ENCODE measurements at regions not wholly inside any gene's neighbourhood (a gene's known extent, or its start where the extent isn't known, plus 50 kb on each side); places are given as distances from the start of the nearest gene placed in this dataset.
A peak's percentile ranks its signal among the peaks of the same experiment; 100 is the strongest.

DNA sequence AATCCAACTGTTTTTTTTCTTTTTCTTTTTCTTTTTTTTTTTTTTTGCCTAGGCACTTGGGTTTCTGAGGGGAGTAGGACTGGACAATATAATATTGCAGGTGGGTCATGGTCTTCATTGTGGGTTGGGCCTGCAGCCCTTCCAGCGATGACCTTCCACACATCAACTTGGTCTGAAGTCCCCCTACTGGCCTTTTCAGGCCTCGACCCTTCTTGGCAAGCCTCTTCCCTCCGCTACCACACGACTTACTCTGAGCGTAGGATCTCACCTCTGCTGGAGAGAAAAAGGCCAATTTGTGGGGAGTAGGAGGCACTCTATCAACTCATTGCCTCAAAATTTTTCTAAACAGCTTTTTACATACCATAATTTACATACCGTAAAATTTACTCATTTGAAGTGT is 51.1 kb upstream of the GRIK3 start:
- DNase-seq: no peak

DNA sequence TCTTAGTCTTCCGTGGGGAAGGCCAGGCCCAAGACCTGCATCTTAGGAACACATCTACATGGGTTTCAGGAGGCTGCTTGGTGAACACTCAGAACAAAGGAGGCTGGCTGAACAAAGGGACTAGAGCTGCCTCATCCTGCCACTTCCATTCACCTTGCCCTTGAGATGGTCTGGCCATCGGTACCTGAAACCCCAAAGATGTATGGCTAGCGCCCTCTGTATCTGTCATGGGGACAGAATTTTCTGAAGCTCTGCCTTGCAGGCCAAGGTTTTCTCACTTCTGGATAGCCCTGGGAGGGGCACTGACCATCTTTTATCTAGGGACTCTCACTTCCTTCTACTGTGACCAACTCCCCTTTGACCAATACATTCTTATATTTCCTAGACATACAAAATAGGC is 55.4 kb upstream of the GRIK3 start:
- no peak for DNase-seq

DNA sequence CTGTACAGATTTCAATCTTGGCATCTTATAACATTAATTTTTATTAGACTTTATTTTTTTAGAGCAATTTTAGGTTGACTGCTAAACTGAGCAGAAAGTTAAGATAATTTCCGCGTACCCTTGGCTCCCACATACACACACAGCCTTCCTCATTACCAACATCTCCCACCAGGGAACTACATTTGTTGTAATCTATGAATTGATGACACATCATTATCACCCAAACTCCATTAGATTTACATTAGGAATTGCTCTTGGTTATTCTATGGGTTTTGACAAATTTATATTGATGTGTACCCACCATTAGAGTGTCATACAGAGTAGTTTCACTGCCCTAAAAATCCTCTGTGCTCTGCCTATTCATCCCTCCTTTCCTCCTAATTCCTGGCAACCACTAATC is 56.4 kb upstream of the GRIK3 start:
- no peak for DNase-seq

DNA sequence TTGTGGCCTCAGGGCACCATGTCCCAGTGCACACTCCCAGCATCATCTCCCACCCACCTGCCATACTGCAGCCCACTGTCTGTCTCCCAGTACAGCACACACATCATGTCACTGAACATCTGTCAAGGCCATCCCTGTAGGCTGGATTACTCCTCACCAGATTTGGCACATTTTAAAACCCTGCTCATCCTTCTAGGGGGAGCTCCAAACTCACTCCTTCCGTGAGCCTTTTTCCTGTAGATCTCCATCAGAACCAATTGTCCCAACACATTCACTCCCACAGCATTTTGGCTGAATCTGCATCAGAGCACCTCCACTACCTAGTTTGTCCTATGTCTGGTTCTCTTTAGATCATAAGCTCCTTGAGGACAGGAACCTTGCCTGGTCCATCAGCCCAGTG is 58.6 kb upstream of the GRIK3 start:
- DNase-seq: no peak

DNA sequence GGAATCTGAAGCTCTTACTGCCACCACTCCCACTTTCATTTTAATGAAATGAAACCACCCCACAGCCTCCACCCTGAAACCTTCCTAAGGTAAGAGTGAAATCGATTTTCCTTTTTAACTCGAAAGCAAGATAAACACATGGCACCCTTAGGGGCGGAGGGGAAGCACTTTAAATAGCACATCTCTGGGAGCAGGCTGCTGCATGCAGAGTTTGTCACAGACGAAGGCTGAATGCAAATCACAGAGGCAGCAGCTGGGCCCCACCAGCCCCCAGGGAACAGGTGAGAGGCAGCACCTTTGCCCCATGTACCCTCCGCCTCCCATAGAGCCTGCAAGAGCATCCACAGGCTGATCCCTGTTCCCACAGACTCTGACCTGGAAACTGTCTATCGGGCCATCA is 60.0 kb upstream of the GRIK3 start:
- peak; percentile 97 for DNase-seq

DNA sequence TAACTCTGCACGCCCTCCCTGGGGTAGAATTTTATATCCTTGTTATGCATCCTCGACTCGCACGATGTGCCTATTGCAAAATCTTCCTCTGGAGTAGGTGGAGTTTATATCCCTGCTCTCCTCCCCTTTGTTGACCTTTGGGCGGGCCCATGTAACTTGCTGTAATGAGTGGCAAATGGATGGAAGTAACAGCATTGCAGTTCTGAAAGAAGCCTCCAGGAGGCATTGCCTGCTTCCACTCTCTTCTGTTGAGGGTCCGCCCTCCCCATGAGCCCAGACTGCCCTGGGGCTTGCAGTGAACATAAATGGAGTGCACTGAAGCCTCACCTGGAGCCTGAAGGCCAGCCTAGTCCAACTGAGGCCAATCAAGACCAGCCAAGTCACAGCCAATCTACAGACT is 62.2 kb upstream of the GRIK3 start:
- peak; percentile 44 for DNase-seq

DNA sequence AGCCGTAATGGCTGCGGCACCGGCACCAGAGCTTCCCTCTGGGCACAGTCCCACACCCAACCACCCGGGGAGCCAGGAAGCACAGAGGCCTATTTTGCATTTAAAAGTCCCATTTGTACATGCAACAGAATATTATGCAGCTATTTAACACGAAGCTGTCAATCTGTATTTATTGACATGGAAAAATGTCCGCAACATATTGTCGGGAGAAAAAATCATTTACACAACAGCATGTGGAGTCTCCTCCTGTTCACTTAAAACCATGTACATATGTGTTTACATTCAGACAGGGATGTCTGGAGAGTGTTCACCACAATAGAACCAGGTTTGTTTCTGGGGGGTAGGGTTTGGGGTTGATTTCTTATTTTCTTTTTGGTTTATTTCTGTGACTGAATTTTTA is 63.4 kb upstream of the GRIK3 start:
- DNase-seq: no peak

DNA sequence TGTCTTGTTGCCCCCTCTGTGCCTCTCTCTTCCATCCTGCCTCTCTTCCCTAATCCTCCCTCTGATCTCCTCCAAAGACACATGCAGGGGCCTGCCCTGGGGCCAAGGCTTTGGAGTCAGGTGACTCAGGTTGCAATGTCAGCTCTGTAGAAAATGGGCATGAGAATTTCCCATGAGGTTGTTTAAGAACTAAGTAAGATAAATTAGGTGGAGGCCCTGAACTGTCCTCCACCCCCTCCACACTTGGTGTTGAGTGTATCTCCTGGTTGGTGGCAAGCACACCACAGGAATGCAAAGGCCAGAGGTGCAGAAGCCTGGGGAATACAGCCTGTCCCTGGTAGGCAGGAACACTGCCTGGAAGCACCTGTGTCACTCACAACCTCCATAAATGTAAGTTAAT is 63.9 kb upstream of the GRIK3 start:
- DNase-seq: no peak

DNA sequence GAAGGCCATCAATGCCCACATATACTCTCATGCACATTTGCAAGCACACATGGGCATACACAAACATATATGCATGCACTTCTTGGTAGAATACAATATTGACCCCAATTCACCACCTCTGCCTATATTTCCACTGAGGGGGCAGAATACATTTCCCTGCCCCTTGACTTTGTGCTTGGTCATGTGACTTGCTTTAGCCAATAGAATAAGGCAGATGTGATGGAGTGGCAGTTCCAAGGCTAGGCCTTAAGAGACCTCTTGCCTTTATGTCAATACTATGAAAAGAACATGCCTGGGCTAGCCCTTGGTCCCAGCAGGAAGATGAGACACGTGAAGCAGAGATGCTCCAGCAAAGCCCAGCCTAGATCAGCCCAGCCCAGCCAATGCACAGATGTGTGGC is 66.0 kb upstream of the GRIK3 start:
- no peak for DNase-seq

DNA sequence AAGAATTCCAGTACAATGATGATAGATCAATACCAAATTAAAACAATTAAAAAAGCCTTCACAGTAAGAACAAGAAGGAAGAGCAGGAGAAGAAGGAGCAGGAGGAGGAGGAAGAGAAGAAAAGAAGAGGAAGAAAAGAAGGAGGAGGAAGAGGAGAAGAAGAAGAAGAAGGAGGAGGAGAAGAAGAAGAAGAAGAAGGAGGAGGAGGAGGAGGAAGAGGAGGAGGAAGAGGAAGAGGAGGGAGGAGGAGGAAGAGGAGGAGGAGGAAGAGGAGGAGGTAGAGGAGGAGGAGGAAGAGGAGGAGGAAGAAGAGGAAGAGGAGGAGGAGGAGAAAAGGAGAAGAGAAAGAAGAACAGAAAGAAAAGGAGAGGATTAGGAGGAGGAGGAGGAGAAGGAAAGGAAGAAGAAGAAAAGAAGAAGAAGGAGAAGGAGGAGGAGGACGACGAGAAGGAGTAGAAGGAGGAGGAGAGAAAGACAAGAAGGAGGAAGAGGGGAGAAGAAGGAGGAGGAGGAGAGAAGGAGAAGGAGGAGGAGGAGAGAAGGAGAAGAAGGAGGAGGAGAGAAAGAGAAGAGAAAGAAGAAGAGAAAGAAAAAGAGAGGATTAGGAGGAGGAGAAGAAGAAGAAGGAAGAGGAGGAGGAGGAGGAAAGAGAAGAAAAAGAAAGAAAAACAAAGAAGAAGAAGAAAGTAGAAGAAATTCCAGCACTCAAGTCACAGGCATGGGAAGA is 68.5 kb upstream of the GRIK3 start:
- no peak for DNase-seq

DNA sequence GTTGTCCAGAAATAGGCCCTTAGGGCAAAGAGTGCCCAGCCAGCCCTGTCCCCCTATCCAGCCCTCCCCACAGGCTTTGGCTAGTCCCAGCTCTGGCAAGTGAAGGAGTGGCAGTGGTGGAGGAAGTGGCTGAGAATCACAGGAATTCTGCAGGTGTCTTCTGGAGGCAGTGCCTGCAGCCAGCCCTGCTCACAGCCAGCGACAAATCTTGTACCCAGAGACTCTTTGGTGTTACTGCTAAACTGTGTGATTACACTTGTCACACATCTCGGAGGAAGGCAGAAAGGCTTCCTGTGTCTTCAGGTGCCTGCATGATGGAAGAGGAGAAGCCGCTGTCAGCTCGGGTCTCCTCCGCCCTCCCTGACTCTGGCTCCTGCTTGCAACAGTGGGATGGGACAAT is 71.6 kb upstream of the GRIK3 start:
- DNase-seq: no peak

DNA sequence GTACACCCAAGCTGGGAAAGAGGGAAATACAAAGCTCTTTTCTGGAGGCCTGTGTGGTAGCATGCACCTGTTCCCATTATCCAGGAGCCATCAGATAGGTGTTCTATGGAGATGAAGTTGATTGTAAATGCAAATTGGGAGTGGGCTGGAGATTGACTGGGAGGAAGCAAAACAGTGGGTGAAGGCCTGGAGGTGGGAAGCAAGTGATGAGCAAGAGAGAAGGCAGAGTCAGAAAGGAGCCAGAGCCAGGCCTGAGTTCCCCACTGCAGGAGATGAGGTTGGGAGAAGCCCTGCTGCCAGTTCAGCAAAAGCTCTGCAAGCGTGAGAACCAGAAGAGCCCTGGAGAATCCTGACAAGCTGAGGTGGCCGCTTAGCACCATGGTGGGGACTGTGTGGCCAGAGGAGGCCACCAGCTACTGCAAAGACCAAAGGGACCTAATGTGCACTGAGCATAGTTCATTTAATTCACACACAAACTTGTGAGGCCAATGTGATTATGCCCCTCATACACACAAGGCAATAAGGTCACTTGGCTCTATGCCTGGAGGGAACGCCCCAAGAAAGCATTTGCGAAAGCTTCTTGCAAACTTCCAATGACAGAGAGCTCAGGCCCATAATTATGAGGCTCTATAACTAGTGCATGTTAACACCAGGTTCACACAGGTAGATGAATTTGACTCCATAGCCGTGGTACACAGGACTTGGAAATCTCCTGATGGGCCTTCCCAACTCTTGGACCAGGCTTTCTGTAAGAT is 73.0 kb upstream of the GRIK3 start:
- DNase-seq: peak; percentile 67

DNA sequence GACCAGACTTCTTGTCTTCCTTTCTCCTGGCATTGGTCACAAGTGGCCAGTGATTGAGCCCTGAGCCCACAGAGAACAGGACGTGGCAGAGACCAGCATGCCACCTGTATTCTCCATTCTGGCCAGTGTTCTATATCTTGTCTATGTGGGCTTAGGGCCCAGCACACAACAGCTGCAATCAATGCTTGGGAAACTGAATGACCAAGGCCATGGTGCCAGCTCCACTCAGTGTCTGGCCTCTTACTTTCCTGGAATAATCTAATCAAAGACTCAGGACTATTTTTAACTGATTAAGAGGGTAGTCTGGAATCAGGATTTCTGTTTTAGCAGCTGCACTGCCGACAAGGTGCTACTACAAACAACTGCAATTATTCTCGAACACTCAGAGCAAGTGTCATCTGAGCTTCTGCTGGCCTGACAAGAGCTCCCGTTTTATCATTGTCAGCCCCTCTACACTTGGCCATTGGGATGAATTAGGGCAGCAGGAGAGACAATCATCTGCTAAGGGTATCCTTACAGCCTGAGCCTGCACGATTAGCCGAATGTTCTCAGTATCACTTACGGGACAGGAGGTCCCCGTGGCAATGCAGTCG is 74.4 kb upstream of the GRIK3 start:
- no peak for DNase-seq

DNA sequence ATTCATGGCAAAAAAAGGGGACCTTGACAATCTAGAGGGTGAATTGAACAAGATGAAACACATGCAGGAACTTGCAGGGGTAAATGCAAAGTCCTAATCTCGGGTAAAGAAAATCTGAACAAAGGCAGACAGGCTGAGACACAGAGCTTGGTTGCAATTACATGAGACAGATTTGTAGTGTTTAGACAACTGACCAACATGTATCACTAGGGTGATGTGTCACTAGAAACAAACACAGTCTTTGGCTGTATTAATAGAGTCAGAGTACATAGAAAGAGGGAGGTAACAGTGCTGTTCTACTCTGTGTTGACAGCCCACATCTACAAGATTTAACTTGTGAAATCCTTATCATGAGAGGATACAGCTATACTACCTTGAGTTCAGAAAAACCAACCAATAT is 78.1 kb upstream of the GRIK3 start:
- DNase-seq: no peak

DNA sequence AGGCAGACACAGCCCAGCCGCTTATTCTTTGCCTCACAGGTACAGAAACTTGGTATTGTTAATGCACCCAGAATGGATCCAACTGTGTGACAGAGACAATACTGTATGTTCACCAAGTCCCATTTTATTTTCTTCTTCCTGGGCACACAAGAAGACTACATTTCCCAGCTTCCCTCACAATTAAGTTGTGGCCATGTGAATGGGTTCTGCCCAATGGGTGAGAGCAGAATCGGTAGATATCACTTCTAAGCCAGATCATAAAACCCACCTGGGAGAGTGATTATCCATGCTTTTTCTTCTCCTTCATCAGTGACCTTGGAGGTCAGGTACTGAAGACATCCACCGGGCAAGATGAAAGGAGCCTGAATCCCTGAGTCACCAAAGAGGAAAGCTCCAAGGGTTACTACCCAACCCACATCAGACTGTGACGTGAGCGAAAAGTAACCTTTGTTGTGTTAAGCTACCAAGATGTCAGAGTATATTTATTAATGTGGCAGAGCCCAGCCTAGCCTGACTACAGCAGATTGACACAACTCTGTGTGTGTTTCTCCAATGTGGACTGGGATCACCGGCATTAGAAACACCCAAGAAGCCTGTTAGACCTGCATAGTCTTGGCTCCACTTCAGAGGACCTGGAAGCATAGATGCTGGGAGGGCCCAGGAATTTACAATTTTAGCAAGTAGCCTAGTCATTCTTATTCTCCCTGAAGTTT is 79.1 kb upstream of the GRIK3 start:
- no peak for DNase-seq

DNA sequence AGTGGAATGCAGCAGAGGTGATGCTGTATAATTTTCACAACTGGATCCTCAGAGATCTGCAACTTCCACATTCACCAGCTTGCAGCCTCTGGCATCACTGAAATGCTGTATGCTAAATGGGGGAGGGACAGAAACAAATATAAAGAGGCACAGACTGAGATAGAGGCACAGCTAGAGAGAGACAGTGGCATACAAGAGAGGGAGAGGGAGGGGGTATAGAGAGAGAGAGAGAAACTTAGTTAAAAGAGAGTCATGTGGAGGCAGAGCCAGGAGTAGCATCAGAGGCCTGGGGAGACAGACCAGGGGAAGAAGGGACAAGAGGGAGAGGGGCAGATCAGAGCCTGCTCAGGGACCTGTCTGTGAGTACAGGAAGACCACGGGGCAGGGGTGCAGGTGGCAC is 84.5 kb upstream of the GRIK3 start:
- no peak for DNase-seq

DNA sequence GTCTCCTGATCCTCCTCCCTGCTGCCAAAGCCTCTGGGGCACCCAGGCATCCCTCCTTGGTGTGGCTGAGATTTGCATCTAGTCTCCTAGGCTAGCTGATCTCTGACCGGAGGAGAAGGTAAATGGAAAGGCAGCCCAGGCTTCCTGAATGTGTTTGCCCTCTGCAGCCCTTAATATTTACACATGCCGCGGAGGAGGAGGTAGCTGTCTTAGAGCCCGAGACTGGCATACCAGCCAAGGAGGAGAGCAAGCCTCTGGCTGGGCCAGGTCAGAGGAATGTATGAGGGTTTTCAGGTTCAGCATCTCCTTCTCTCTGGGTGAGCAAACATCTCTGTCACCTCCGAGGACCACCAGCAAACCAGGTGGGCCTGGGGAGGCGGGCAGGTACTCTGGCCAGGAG is 86.0 kb upstream of the GRIK3 start:
- no peak for DNase-seq

DNA sequence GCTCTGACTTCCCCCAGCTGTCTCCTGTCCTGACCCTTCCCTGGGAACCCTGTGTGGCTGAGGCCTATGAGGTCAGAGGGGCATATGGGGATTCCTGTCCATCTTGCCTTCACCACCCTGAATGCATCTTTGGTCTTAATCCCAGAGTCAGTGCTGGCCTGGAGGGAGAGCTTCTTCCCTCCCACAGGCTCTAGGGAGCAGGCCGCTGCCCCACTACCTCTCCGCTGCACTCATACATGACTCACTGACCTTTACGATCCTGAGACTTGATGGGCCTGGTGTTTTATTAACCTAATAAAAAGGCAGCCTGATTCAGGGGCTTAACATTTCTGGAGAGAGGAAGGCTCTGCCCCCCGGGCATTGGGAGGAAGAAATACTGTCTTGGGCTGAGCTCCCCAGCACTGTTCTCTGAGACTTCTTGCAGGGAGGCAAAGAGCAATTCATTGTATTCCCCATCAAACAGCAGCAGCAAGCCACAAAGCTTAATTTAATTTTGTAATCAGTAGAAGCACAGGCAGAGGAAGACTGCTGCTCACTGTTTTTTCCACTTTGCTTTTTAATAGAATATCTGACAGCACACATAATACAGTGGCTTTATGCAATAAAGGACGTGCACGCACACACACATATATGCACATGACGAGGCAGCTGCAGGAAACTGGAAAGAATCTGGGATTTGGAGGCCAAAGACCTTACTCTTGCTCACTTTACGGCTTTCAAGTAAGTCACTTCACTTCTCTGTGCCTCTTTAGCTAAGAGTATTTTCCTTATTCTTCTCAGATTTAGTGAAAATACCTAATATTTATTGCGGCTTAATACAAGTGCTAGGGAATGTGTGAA is 89.2 kb upstream of the GRIK3 start:
- DNase-seq: no peak

DNA sequence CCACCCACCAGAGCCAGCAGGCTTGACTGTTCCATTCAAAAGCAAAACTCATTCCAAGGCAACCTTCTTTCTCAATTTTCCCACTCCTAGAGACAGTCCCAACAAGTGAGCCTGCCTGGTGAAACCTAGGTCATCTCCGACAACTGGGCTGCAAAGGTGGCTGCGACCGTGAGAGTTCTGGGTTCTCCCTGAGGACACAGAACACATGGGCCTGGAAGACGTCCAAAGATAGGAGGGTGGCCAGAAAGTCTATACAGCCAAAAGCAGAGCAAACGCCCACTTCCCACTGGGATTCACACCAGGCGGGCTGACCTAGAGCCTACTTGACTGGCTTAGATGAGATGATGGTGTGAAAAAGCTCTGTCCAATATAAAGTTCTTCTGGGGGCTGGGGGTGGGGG is 90.2 kb upstream of the GRIK3 start:
- DNase-seq: no peak

DNA sequence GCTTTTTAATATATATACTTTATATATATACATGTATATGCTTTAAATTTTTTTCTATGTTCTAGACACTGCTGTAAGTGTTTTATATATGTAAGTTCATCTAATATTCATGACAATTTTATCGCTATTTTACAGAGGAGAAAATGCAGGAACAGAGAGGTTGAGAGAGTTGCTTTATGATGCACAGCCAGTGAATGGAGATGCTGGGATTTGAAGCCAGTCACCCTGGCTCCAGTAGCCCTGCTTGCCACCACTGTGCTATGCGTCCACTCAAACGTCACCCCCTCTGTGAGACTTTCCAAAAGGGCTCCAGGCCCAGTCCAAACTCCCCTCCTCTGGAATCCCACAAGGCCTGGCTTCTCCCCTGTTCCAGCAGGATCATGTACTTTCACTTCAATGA is 91.0 kb upstream of the GRIK3 start:
- DNase-seq: no peak

DNA sequence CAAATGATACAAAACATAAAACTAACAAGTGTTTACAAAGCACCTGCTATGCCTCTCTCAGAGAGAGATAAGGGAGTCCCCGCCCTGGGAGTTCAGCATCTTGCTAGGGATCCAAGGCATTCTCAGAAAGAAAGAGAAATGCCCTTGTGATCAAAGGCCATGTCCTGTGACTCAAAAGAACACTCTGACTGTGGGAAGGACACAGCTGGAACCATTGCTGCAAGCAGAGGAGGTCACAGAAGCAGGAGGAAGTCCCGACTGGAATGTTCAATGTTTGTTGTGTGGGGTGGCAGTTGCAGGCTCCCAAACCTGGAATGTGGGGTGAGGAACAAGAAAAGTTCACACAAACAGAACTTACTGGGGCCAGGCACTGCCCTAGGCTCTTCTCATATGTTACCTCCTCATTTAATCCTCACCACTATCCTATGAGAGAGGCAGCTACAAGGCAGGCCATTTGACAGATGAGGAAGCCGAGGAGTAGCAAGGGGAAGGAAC is 93.0 kb upstream of the GRIK3 start:
- no peak for DNase-seq

DNA sequence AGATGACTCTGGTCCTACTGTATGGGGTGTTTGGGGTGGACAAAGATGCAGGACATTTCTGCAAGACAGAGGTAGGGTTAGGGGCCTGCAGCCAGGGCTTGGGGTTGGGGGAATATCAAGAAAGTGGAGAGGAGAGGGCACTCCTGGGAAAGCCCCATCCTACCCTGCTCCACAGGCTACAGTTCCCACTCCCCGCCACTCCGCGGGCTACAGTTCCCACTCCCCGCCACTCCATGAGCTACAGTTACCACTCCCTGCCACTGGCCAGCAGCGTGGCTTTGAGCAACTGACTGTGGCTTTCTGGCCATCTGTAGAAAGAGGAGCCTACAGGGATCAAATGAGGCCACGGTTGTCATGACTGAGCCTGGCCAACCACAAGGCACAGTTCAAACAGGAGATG is 93.8 kb upstream of the GRIK3 start:
- no peak for DNase-seq

Data from NCI-H526 treated with DMSO at 0.1 percent for 48 hours (cell line).